Endothelial cell of umbilical vein (primary cell): ENCODE measurements at regions not wholly inside any gene's neighbourhood (a gene's known extent, or its start where the extent isn't known, plus 50 kb on each side); places are given as distances from the start of the nearest gene placed in this dataset.

Experiments used
- BruUV-seq: library from RNA; stranded (reverse); fragments of 400-500 nt; replicated peaks from 2 replicates; lab custom pipeline; 2021; lab: Mats Ljungman, UMichigan
- CTCF ChIA-PET: fragments of 300-600, 350-600 bp; sonication (Branson Sonifier 250); formaldehyde crosslinking; loops from one replicate; lab custom pipeline; 2021; ENCODE audit warnings: antibody characterized with exemption, inconsistent platforms; lab: Charles Lee
- POLR2A ChIA-PET: fragments of 300-600, 350-600 bp; sonication (Branson Sonifier 250); formaldehyde crosslinking; loops from one replicate; lab custom pipeline; 2021; ENCODE audit warnings: antibody characterized with exemption, inconsistent platforms; lab: Charles Lee
- DNase-seq: peaks from one replicate; pipeline ENCODE4 v3.0.0-alpha.2; 2011; ENCODE audit warnings: low read depth, low spot score
- FAIRE-seq: peaks from 2 replicates; lab custom pipeline; 2011; peaks lifted over from hg19 to GRCh38; lab: Jason Lieb, UNC
- H2AFZ ChIP-seq: 2 replicates; pipeline ENCODE4 v1.6.0; 2012; ENCODE audit warnings: low read depth, low read length, control low read depth, inconsistent platforms
- H3K27ac ChIP-seq: 2 replicates; pipeline ENCODE4 v1.5.1; 2011; ENCODE audit warnings: low read depth, mild to moderate bottlenecking, control low read depth, low read length, moderate library complexity; ENCODE audit not compliant: insufficient read depth
- H3K27me3 ChIP-seq, 2 experiments: 2 replicates each; pipeline versions ENCODE4 v1.6.0 to v1.6.1; 2011; ENCODE audit warnings: low read length in 2 of 2, mixed read lengths in 1 of 2; ENCODE audit not compliant: control insufficient read depth in 2 of 2, insufficient read depth in 2 of 2
- H3K36me3 ChIP-seq, 2 experiments: 2 replicates in 1 of 2; 3 replicates in 1 of 2; pipeline ENCODE4 v1.5.1; 2011; ENCODE audit warnings: low read length in 2 of 2, mild to moderate bottlenecking in 1 of 2, moderate library complexity in 1 of 2; ENCODE audit not compliant: control insufficient read depth in 2 of 2, insufficient read depth in 2 of 2; ENCODE audit errors: extremely low read depth in 1 of 2
- H3K4me1 ChIP-seq: 3 replicates; pipeline ENCODE4 v1.5.1; 2011; ENCODE audit warnings: mild to moderate bottlenecking, low read length; ENCODE audit not compliant: control insufficient read depth, insufficient read depth; ENCODE audit errors: extremely low read depth
- H3K4me2 ChIP-seq: 2 replicates; pipeline ENCODE4 v1.6.1; 2011; ENCODE audit warnings: low read length, control low read depth, mixed read lengths; ENCODE audit not compliant: insufficient read depth
- H3K4me3 ChIP-seq, 3 experiments: fragments of 200-600 bp in 1 of 3; sonication (generic), shearing (Covaris generic) in 1 of 3; replicated peaks in 1 of 3; 2 replicates each; pipeline ENCODE4 v1.5.1; 2011 to 2016; ENCODE audit warnings: control low read depth in 3 of 3, low read length in 3 of 3, mild to moderate bottlenecking in 2 of 3, inconsistent platforms in 1 of 3, low read depth in 1 of 3, moderate library complexity in 1 of 3; ENCODE audit not compliant: insufficient read depth in 1 of 3
- H3K79me2 ChIP-seq: 2 replicates; pipeline ENCODE4 v1.6.0; 2012; ENCODE audit warnings: low read length, inconsistent platforms; ENCODE audit not compliant: control insufficient read depth, insufficient read depth
- H3K9ac ChIP-seq: replicated peaks from 2 replicates; pipeline ENCODE3; 2011; ENCODE audit warnings: low read length, control low read depth; ENCODE audit not compliant: insufficient read depth; ENCODE audit errors: extremely low read depth
- H3K9me1 ChIP-seq: replicated peaks from 3 replicates; pipeline ENCODE4 v1.6.0; 2011; ENCODE audit warnings: mild to moderate bottlenecking, low read length; ENCODE audit not compliant: control insufficient read depth, insufficient read depth; ENCODE audit errors: extremely low read depth
- H3K9me3 ChIP-seq: replicated peaks from 2 replicates; pipeline ENCODE4 v1.5.1; 2012; ENCODE audit warnings: low read length, inconsistent platforms; ENCODE audit not compliant: control insufficient read depth, insufficient read depth
- H4K20me1 ChIP-seq: replicated peaks from 2 replicates; pipeline ENCODE3; 2011; ENCODE audit warnings: mild to moderate bottlenecking, low read length; ENCODE audit not compliant: control insufficient read depth, insufficient read depth; ENCODE audit errors: extremely low read depth
- CTCF ChIP-seq, 2 donors: IDR thresholded peaks; 1 replicate in 1 of 2; 2 replicates in 1 of 2; pipeline ENCODE4 v1.5.1; 2011; ENCODE audit warnings: low read length in 2 of 2, mild to moderate bottlenecking in 2 of 2, moderate library complexity in 2 of 2, control low read depth in 1 of 2, inconsistent platforms in 1 of 2, low read depth in 1 of 2; ENCODE audit not compliant: insufficient read depth in 1 of 2; ENCODE audit errors: extremely low read depth in 1 of 2
- EZH2 ChIP-seq: IDR thresholded peaks from 2 replicates; pipeline ENCODE4 v1.6.1; 2012; ENCODE audit warnings: borderline replicate concordance, low read depth, mild to moderate bottlenecking, moderate library complexity, low read length, inconsistent platforms; ENCODE audit not compliant: severe bottlenecking
- FOS ChIP-seq: IDR thresholded peaks from 2 replicates; pipeline ENCODE4 v1.6.1; 2011; ENCODE audit warnings: mild to moderate bottlenecking, low read length, moderate library complexity, borderline replicate concordance; ENCODE audit not compliant: insufficient read depth
- GATA2 ChIP-seq: IDR thresholded peaks from 2 replicates; pipeline ENCODE4 v1.7.0; 2011; ENCODE audit warnings: low read depth, mild to moderate bottlenecking, moderate library complexity, mixed read lengths, low read length; ENCODE audit not compliant: insufficient read length, insufficient read depth
- JUN ChIP-seq: IDR thresholded peaks from 2 replicates; pipeline ENCODE4 v1.6.1; 2011; ENCODE audit warnings: borderline replicate concordance, low read depth; ENCODE audit not compliant: insufficient read length, insufficient read depth
- MAX ChIP-seq: IDR thresholded peaks from 2 replicates; pipeline ENCODE4 v1.6.1; 2011; ENCODE audit not compliant: insufficient read depth, insufficient read length
- MYC ChIP-seq: IDR thresholded peaks from one replicate; pipeline ENCODE4 v1.6.1; 2011; ENCODE audit warnings: mild to moderate bottlenecking, low read depth, low read length
- POLR2A ChIP-seq: IDR thresholded peaks from 2 replicates; pipeline ENCODE4 v1.6.1; 2012; ENCODE audit warnings: low read depth, mild to moderate bottlenecking, control low read depth, low read length
- POLR2AphosphoS5 ChIP-seq: IDR thresholded peaks from 2 replicates; pipeline ENCODE4 v1.6.1; 2012; ENCODE audit warnings: low read depth, mild to moderate bottlenecking, control low read depth, low read length, moderate library complexity; ENCODE audit not compliant: insufficient read depth
- dilution Hi-C: fragments of 300-500 bp; cut with MboI; formaldehyde crosslinking; loops from one replicate; pipeline ENCODE4 v1.15.0; 2019; ENCODE audit warnings: low sequenced_read_pairs; ENCODE audit not compliant: extremely low pct_ligation_motif_present
- intact Hi-C: fragments of 100-400 bp; cut with micrococcal nuclease; formaldehyde crosslinking; loops from one replicate; pipeline ENCODE4 v1.10.0; 2022

DNA sequence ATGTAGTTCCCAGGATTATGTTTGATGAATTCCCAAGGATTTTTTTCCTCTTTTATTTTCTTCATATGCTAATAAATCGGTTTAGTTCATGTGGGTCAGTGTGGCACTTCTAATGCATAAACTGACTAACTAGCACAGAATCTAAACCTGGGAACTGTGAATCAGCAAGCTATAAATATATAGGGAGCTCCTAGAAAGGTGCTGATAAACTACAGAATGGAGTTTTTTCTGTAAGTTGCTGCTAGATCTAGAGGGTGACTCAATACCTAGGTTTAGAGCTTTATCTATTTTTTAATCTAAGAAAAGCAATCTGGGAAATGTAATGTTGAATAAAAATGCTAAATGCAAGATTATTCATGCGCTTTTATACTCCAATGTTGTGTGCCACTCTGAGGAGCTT lies 118.8 kb upstream of the PTCHD4 start:
- Histone ChIP-seq H4K20me1 (no peaks in the 10 kb centered on the region), H3K9me3 (no peaks in the 10 kb centered on the region), H3K27ac (no peak overlapping the region), H3K4me2 (no peak overlapping the region), H3K4me1 (no peaks in the 10 kb centered on the region), H3K27me3 (no peaks in the 10 kb centered on the region), H3K9ac (no peak overlapping the region), H3K4me3 (no peak overlapping the region), H3K9me1 (no peaks in the 10 kb centered on the region), H2AFZ (no peak overlapping the region), H3K36me3 (no peaks in the 10 kb centered on the region), H3K79me2 (no peaks in the 10 kb centered on the region)
- CTCF ChIA-PET, result no interaction called here
- intact Hi-C loops (no loop called here), dilution Hi-C loops (no loop called here)
- no TSS peak for BruUV-seq
- no peak for DNase-seq
- TF ChIP-seq EZH2 (no peak), CTCF (IDR thresholded peaks at IDR 0.05; ENCODE audit: extremely low read depth in 1 of 2, insufficient read depth in 1 of 2, low read depth in 1 of 2, low read length in 2 of 2) (no peak), MYC (no peak), GATA2 (no peak), POLR2A (no peak), POLR2AphosphoS5 (no peak), FOS (no peak), JUN (no peak), MAX (no peak)
- POLR2A ChIA-PET, result interaction anchor here (0.8 kb wide), 1 partner anchor 106 kb away, joined by 3 read pairs; no protein-coding TSS in a partner anchor
- no peak for FAIRE-seq
